HEK293 (cell line): ENCODE measurements at regions not wholly inside any gene's neighbourhood (a gene's known extent, or its start where the extent isn't known, plus 50 kb on each side); places are given as distances from the start of the nearest gene placed in this dataset.

Source experiments
- BCL11B ChIP-seq: fragments of 450-650 bp; formaldehyde crosslinking; IDR thresholded peaks from 2 replicates; pipeline ENCODE4 v1.5.1; 2016; ENCODE audit warnings: low read depth, missing biosample characterization, missing genetic modification characterization
- MYNN ChIP-seq: fragments of 450-650 bp; formaldehyde crosslinking; IDR thresholded peaks from 2 replicates; pipeline ENCODE4 v1.5.1; 2016; ENCODE audit warnings: missing biosample characterization, missing genetic modification characterization, borderline replicate concordance
- TCF7L2 ChIP-seq: IDR thresholded peaks from 2 replicates; pipeline ENCODE4 v1.6.1; 2011; ENCODE audit warnings: low read depth, mild to moderate bottlenecking, inconsistent platforms, low read length, moderate library complexity, borderline replicate concordance
- ZNF175 ChIP-seq: fragments of 450-650 bp; formaldehyde crosslinking; IDR thresholded peaks from 2 replicates; pipeline ENCODE4 v1.5.1; 2016; ENCODE audit warnings: missing biosample characterization, missing genetic modification characterization
- ZNF211 ChIP-seq: fragments of 450-650 bp; formaldehyde crosslinking; IDR thresholded peaks from 2 replicates; pipeline ENCODE4 v1.5.1; 2016; ENCODE audit warnings: low read depth, missing biosample characterization, missing genetic modification characterization
- ZNF274 ChIP-seq, 2 experiments: fragments of 200-500 bp in 1 of 2; fragments of 450-650 bp in 1 of 2; sonication (Bioruptor generic) in 1 of 2; formaldehyde crosslinking in 1 of 2; IDR thresholded peaks; 2 replicates each; pipeline versions ENCODE4 v1.5.1 to v1.6.1; 2014 to 2016; ENCODE audit warnings: borderline replicate concordance in 1 of 2, inconsistent platforms in 1 of 2, low read length in 1 of 2, missing biosample characterization in 1 of 2, missing genetic modification characterization in 1 of 2
- ZNF433 ChIP-seq: fragments of 450-650 bp; formaldehyde crosslinking; IDR thresholded peaks from 2 replicates; pipeline ENCODE4 v1.5.1; 2016; ENCODE audit warnings: missing biosample characterization, missing genetic modification characterization, low read depth
- ZNF561 ChIP-seq: fragments of 450-650 bp; IDR thresholded peaks from 2 replicates; pipeline ENCODE4 v1.5.1; 2018; ENCODE audit warnings: missing biosample characterization, missing genetic modification characterization, borderline replicate concordance
- ZNF660 ChIP-seq: fragments of 450-650 bp; IDR thresholded peaks from 2 replicates; pipeline ENCODE4 v1.5.1; 2018; ENCODE audit warnings: missing biosample characterization, mild to moderate bottlenecking, missing genetic modification characterization
- ZNF785 ChIP-seq: fragments of 450-650 bp; formaldehyde crosslinking; IDR thresholded peaks from 2 replicates; pipeline ENCODE4 v1.5.1; 2016; ENCODE audit warnings: missing biosample characterization, missing genetic modification characterization
- TF ChIP-seq, protein P1 (sequence below): fragments of 450-650 bp; formaldehyde crosslinking; IDR thresholded peaks from 2 replicates; pipeline ENCODE4 v1.5.1; 2016; ENCODE audit warnings: missing biosample characterization, missing genetic modification characterization
- TF ChIP-seq, protein P2 (sequence below): fragments of 450-650 bp; IDR thresholded peaks from 2 replicates; pipeline ENCODE4 v1.5.1; 2018; ENCODE audit warnings: missing biosample characterization, missing genetic modification characterization
- TF ChIP-seq, protein P3 (sequence below): fragments of 450-650 bp; formaldehyde crosslinking; IDR thresholded peaks from 2 replicates; pipeline ENCODE4 v1.5.1; 2016; ENCODE audit warnings: missing biosample characterization, missing genetic modification characterization

DNA sequence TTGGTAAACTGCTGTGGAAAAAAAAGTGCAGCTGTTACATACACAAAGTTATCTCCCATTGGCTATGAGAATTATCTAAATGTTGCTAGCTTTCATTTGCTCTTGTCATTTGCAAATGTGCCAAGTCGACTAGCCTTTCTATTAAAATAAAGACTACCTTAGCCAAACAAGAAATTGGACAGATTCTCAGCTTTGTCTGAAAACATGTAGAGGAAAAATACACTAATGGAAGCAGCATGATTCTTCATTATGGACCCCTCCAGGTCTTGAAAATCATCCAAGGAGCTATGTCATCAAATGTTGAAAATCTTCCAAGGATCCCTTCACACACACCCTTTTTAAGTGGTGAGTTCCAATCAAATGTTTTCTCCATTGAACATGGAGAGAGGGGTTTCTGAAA is 237.7 kb downstream of the ETV1 start:
- TF ChIP-seq ZNF274 (IDR thresholded peaks at IDR 0.05; ENCODE audit: low read length): no peak
- TF ChIP-seq ZNF274 (tag by site-specific recombination; IDR thresholded peaks at IDR 0.05; ENCODE audit: borderline replicate concordance): no peak
- TF ChIP-seq, protein P1, sequence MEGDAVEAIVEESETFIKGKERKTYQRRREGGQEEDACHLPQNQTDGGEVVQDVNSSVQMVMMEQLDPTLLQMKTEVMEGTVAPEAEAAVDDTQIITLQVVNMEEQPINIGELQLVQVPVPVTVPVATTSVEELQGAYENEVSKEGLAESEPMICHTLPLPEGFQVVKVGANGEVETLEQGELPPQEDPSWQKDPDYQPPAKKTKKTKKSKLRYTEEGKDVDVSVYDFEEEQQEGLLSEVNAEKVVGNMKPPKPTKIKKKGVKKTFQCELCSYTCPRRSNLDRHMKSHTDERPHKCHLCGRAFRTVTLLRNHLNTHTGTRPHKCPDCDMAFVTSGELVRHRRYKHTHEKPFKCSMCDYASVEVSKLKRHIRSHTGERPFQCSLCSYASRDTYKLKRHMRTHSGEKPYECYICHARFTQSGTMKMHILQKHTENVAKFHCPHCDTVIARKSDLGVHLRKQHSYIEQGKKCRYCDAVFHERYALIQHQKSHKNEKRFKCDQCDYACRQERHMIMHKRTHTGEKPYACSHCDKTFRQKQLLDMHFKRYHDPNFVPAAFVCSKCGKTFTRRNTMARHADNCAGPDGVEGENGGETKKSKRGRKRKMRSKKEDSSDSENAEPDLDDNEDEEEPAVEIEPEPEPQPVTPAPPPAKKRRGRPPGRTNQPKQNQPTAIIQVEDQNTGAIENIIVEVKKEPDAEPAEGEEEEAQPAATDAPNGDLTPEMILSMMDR (tag by site-specific recombination): no peak
- TF ChIP-seq, protein P2, sequence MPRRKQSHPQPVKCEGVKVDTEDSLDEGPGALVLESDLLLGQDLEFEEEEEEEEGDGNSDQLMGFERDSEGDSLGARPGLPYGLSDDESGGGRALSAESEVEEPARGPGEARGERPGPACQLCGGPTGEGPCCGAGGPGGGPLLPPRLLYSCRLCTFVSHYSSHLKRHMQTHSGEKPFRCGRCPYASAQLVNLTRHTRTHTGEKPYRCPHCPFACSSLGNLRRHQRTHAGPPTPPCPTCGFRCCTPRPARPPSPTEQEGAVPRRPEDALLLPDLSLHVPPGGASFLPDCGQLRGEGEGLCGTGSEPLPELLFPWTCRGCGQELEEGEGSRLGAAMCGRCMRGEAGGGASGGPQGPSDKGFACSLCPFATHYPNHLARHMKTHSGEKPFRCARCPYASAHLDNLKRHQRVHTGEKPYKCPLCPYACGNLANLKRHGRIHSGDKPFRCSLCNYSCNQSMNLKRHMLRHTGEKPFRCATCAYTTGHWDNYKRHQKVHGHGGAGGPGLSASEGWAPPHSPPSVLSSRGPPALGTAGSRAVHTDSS (tag by site-specific recombination): no peak
- no peak for TF ChIP-seq ZNF660 (tag by site-specific recombination)
- no peak for TF ChIP-seq ZNF175 (tag by site-specific recombination)
- TF ChIP-seq, protein P3, sequence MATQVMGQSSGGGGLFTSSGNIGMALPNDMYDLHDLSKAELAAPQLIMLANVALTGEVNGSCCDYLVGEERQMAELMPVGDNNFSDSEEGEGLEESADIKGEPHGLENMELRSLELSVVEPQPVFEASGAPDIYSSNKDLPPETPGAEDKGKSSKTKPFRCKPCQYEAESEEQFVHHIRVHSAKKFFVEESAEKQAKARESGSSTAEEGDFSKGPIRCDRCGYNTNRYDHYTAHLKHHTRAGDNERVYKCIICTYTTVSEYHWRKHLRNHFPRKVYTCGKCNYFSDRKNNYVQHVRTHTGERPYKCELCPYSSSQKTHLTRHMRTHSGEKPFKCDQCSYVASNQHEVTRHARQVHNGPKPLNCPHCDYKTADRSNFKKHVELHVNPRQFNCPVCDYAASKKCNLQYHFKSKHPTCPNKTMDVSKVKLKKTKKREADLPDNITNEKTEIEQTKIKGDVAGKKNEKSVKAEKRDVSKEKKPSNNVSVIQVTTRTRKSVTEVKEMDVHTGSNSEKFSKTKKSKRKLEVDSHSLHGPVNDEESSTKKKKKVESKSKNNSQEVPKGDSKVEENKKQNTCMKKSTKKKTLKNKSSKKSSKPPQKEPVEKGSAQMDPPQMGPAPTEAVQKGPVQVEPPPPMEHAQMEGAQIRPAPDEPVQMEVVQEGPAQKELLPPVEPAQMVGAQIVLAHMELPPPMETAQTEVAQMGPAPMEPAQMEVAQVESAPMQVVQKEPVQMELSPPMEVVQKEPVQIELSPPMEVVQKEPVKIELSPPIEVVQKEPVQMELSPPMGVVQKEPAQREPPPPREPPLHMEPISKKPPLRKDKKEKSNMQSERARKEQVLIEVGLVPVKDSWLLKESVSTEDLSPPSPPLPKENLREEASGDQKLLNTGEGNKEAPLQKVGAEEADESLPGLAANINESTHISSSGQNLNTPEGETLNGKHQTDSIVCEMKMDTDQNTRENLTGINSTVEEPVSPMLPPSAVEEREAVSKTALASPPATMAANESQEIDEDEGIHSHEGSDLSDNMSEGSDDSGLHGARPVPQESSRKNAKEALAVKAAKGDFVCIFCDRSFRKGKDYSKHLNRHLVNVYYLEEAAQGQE (tag by site-specific recombination): no peak
- no peak for TF ChIP-seq BCL11B (tag by site-specific recombination)
- no peak for TF ChIP-seq ZNF785 (tag by site-specific recombination)
- no peak for TF ChIP-seq MYNN
- no peak for TF ChIP-seq ZNF211 (tag by site-specific recombination)
- no peak for TF ChIP-seq ZNF561 (tag by site-specific recombination)
- TF ChIP-seq ZNF433 (tag by site-specific recombination): no peak
- TF ChIP-seq TCF7L2: no peak
